Kidney (tissue), 13 donors: ENCODE measurements at regions not wholly inside any gene's neighbourhood (a gene's known extent, or its start where the extent isn't known, plus 50 kb on each side); places are given as distances from the start of the nearest gene placed in this dataset.
A peak's percentile ranks its signal among the peaks of the same experiment; 100 is the strongest.

Experiments
- DNase-seq, 5 donors: peaks; one replicate each; pipeline ENCODE4 v3.0.0-alpha.2; 2013 to 2020
- FAIRE-seq: peaks from 2 replicates; lab custom pipeline; 2012; peaks lifted over from hg19 to GRCh38; lab: Jason Lieb, UNC
- H3K27ac ChIP-seq, 2 donors: one replicate each; pipeline ENCODE4 v1.7.0; 2013; ENCODE audit warnings: low read depth in 2 of 2, low read length in 2 of 2, inconsistent platforms in 1 of 2
- H3K27me3 ChIP-seq: one replicate; pipeline ENCODE4 v1.7.1; 2013; ENCODE audit warnings: low read length, inconsistent platforms; ENCODE audit not compliant: control insufficient read depth, insufficient read depth
- H3K36me3 ChIP-seq, 3 donors: one replicate each; pipeline versions ENCODE4 v1.7.0 to v1.7.1; 2013; ENCODE audit warnings: low read length in 3 of 3, control low read depth in 1 of 3, inconsistent platforms in 1 of 3; ENCODE audit not compliant: insufficient read depth in 3 of 3, control insufficient read depth in 2 of 3
- H3K4me1 ChIP-seq, 3 donors: one replicate each; pipeline versions ENCODE4 v1.7.0 to v1.7.1; 2013; ENCODE audit warnings: low read length in 3 of 3, inconsistent platforms in 1 of 3, low read depth in 1 of 3; ENCODE audit not compliant: control insufficient read depth in 2 of 3, insufficient read depth in 2 of 3
- H3K4me3 ChIP-seq, 3 donors: one replicate each; pipeline versions ENCODE4 v1.7.0 to v1.8.1; 2013; ENCODE audit warnings: low read length in 3 of 3, control low read depth in 1 of 3, inconsistent platforms in 1 of 3
- H3K9ac ChIP-seq, 3 donors: one replicate each; pipeline versions ENCODE4 v1.7.0 to v1.7.1; 2013; ENCODE audit warnings: low read length in 3 of 3, control low read depth in 1 of 3, inconsistent platforms in 1 of 3
- H3K9me3 ChIP-seq, 3 donors: one replicate each; pipeline versions ENCODE4 v1.7.0 to v1.7.1; 2013; ENCODE audit warnings: low read length in 3 of 3, control low read depth in 1 of 3, inconsistent platforms in 1 of 3; ENCODE audit not compliant: control insufficient read depth in 2 of 3, insufficient read depth in 1 of 3
- CTCF ChIP-seq: IDR thresholded peaks from 3 replicates; pipeline ENCODE4 v1.5.1; 2012; ENCODE audit warnings: mild to moderate bottlenecking, moderate library complexity, borderline replicate concordance; ENCODE audit not compliant: insufficient read depth; ENCODE audit errors: extremely low read depth
- intact Hi-C: fragments of 100-400 bp; cut with DNase I; formaldehyde crosslinking; loops from one replicate; pipeline ENCODE4 v1.11.1; 2022
- donor health status: control.
- donor health status: control.
- donor health status: control.
- donor health status: control.
- donor health status: control.
- donor health status: DM: yes; HTN: yes; CAD: no.
- donor health status: Normal renal cell carcinoma (clear cell type).

- H3K4me1 ChIP-seq, result no peaks in the 10 kb centered on the region
- no peaks in the 10 kb centered on the region for H3K9me3 ChIP-seq
- H3K27me3 ChIP-seq, result no peaks in the 10 kb centered on the region
- no peak overlapping the region for H3K4me3 ChIP-seq
- no peak overlapping the region for H3K9ac ChIP-seq
- DNase-seq (no peak), FAIRE-seq (no peak)
- H3K27ac ChIP-seq, result no peak overlapping the region
- intact Hi-C loops, result no loop called here
- no peaks in the 10 kb centered on the region for H3K36me3 ChIP-seq
- TF ChIP-seq CTCF, result no peak
These were observed 131.3 kb downstream of the FAM43A start for GRCh38 chr3:194816748-194817591.

GRCh38 chr3:194817592-194817930, 131.9 kb downstream of the FAM43A start:
- H3K4me1 ChIP-seq, result no peaks in the 10 kb centered on the region
- H3K27me3 ChIP-seq, result no peaks in the 10 kb centered on the region
- no peak overlapping the region for H3K27ac ChIP-seq
- no peak for TF ChIP-seq CTCF
- no peak overlapping the region for H3K4me3 ChIP-seq
- H3K9me3 ChIP-seq, result no peaks in the 10 kb centered on the region
- FAIRE-seq (no peak), DNase-seq (peak in 1 of 5 donors; percentile 16)
- intact Hi-C loops, result no loop called here
- no peaks in the 10 kb centered on the region for H3K36me3 ChIP-seq
- no peak overlapping the region for H3K9ac ChIP-seq

GRCh38 chr3:194817936-194818335, 132.3 kb downstream of the FAM43A start:
- Histone ChIP-seq H3K9me3 (no peaks in the 10 kb centered on the region), H3K27me3 (no peaks in the 10 kb centered on the region), H3K36me3 (no peaks in the 10 kb centered on the region), H3K4me3 (no peak overlapping the region), H3K27ac (no peak overlapping the region), H3K9ac (no peak overlapping the region), H3K4me1 (no peaks in the 10 kb centered on the region)
- DNase-seq (peak in 1 of 5 donors; percentile 20), FAIRE-seq (no peak)
- TF ChIP-seq CTCF, result no peak
- intact Hi-C loops, result no loop called here
